NCI-H128 (cell line): ENCODE measurements at regions not wholly inside any gene's neighbourhood (a gene's known extent, or its start where the extent isn't known, plus 50 kb on each side); places are given as distances from the start of the nearest gene placed in this dataset.

Source experiments
- DNase-seq: peaks from one replicate; lab custom pipeline; 2025; ENCODE audit not compliant: unreplicated experiment; lab: John Stamatoyannopoulos, UW

- DNase-seq = no peak
Measured at GRCh38 chr6:28732052-28732451, 191.7 kb downstream of the TRIM27 start.

- DNase-seq = no peak
Measured at GRCh38 chr6:28734443-28734959, 189.3 kb downstream of the TRIM27 start.

GRCh38 chr6:28736121-28736520 lies 187.7 kb downstream of the TRIM27 start:
- DNase-seq = no peak

- DNase-seq = no peak
Measured at GRCh38 chr6:28737750-28738395, 185.9 kb downstream of the TRIM27 start.

- DNase-seq = no peak
Measured at GRCh38 chr6:28738396-28738765, 185.4 kb downstream of the TRIM27 start.

- no peak for DNase-seq
Measured at GRCh38 chr6:28741363-28741762, 182.4 kb downstream of the TRIM27 start.

GRCh38 chr6:28742668-28743270 lies 181.0 kb downstream of the TRIM27 start:
- DNase-seq = no peak

GRCh38 chr6:28743271-28743789 lies 180.5 kb downstream of the TRIM27 start:
- DNase-seq = no peak

GRCh38 chr6:28747083-28747630 lies 176.6 kb downstream of the TRIM27 start:
- no peak for DNase-seq

- no peak for DNase-seq
Measured at GRCh38 chr6:28747631-28748157, 176.1 kb downstream of the TRIM27 start.

- DNase-seq = no peak
Measured at GRCh38 chr6:28748192-28748591, 175.6 kb downstream of the TRIM27 start.

GRCh38 chr6:28750926-28751458 lies 172.8 kb downstream of the TRIM27 start:
- no peak for DNase-seq

- DNase-seq = no peak
Measured at GRCh38 chr6:28751514-28751913, 172.3 kb downstream of the TRIM27 start.

GRCh38 chr6:28751963-28752350 lies 171.8 kb downstream of the TRIM27 start:
- DNase-seq = no peak

GRCh38 chr6:28757429-28758045 lies 166.2 kb downstream of the TRIM27 start:
- DNase-seq = no peak

GRCh38 chr6:28758046-28758817 lies 165.6 kb downstream of the TRIM27 start:
- DNase-seq = no peak

GRCh38 chr6:28758818-28759235 lies 165.0 kb downstream of the TRIM27 start:
- DNase-seq = no peak

- no peak for DNase-seq
Measured at GRCh38 chr6:28764014-28764723, 159.6 kb downstream of the TRIM27 start.

- no peak for DNase-seq
Measured at GRCh38 chr6:28764761-28765282, 159.0 kb downstream of the TRIM27 start.

- no peak for DNase-seq
Measured at GRCh38 chr6:28765978-28766351, 157.8 kb downstream of the TRIM27 start.
